DND-41 (cell line): ENCODE measurements at regions not wholly inside any gene's neighbourhood (a gene's known extent, or its start where the extent isn't known, plus 50 kb on each side); places are given as distances from the start of the nearest gene placed in this dataset.

Source experiments
- ATAC-seq: fragments of 200-7000 bp; cut with Tn5 transposase; 3 replicates; pipeline ENCODE4 v1.9.1; 2021; ENCODE audit warnings: low read depth; ENCODE audit not compliant: insufficient read depth
- DNase-seq: peaks from one replicate; pipeline ENCODE4 v3.0.0-alpha.2; 2020
- H2AFZ ChIP-seq: 2 replicates; pipeline ENCODE4 v1.6.0; 2012; ENCODE audit warnings: low read depth, low read length
- H3K27ac ChIP-seq: 2 replicates; pipeline ENCODE4 v1.5.1; 2012; ENCODE audit warnings: low read length, inconsistent platforms
- H3K27me3 ChIP-seq: fragments of 200-600 bp; sonication (generic); 2 replicates; pipeline ENCODE4 v1.6.0; 2012; ENCODE audit warnings: low read length, mild to moderate bottlenecking, inconsistent platforms; ENCODE audit not compliant: insufficient read depth, poor library complexity
- H3K36me3 ChIP-seq: 2 replicates; pipeline ENCODE4 v1.5.1; 2012; ENCODE audit warnings: low read length, inconsistent platforms; ENCODE audit not compliant: insufficient read depth
- H3K4me1 ChIP-seq: 2 replicates; pipeline ENCODE4 v1.5.1; 2012; ENCODE audit warnings: mild to moderate bottlenecking, low read length; ENCODE audit not compliant: insufficient read depth
- H3K4me2 ChIP-seq: 2 replicates; pipeline ENCODE4 v1.6.0; 2012; ENCODE audit warnings: mild to moderate bottlenecking, moderate library complexity, low read length, inconsistent platforms; ENCODE audit not compliant: insufficient read depth
- H3K4me3 ChIP-seq, 2 experiments: fragments of 200-600 bp in 1 of 2; shearing (Covaris generic) in 1 of 2; 2 replicates each; pipeline ENCODE4 v1.5.1; 2012 to 2016; ENCODE audit warnings: inconsistent platforms in 2 of 2, low read length in 2 of 2, mild to moderate bottlenecking in 2 of 2, low read depth in 1 of 2, moderate library complexity in 1 of 2
- H3K79me2 ChIP-seq: 2 replicates; pipeline ENCODE4 v1.6.0; 2012; ENCODE audit warnings: low read length, inconsistent platforms; ENCODE audit not compliant: insufficient read depth
- H3K9ac ChIP-seq: 2 replicates; pipeline ENCODE4 v1.6.0; 2012; ENCODE audit warnings: low read depth, mild to moderate bottlenecking, inconsistent platforms, low read length, moderate library complexity
- H3K9me3 ChIP-seq: 2 replicates; pipeline ENCODE4 v1.5.1; 2012; ENCODE audit warnings: low read length, moderate library complexity, mild to moderate bottlenecking, inconsistent platforms; ENCODE audit not compliant: insufficient read depth, severe bottlenecking
- H4K20me1 ChIP-seq: 2 replicates; pipeline ENCODE4 v1.6.0; 2012; ENCODE audit warnings: low read length; ENCODE audit not compliant: insufficient read depth
- EZH2 ChIP-seq: IDR thresholded peaks from 3 replicates; pipeline ENCODE4 v1.6.1; 2012; ENCODE audit warnings: borderline replicate concordance, low read depth, mild to moderate bottlenecking, moderate library complexity, low read length, inconsistent platforms; ENCODE audit not compliant: severe bottlenecking
- TF ChIP-seq, protein P1 (sequence below): IDR thresholded peaks from 2 replicates; pipeline ENCODE4 v1.5.1; 2012; ENCODE audit warnings: borderline replicate concordance, low read length, moderate library complexity, mild to moderate bottlenecking; ENCODE audit not compliant: poor library complexity, severe bottlenecking; ENCODE audit errors: extremely low read depth

DNA sequence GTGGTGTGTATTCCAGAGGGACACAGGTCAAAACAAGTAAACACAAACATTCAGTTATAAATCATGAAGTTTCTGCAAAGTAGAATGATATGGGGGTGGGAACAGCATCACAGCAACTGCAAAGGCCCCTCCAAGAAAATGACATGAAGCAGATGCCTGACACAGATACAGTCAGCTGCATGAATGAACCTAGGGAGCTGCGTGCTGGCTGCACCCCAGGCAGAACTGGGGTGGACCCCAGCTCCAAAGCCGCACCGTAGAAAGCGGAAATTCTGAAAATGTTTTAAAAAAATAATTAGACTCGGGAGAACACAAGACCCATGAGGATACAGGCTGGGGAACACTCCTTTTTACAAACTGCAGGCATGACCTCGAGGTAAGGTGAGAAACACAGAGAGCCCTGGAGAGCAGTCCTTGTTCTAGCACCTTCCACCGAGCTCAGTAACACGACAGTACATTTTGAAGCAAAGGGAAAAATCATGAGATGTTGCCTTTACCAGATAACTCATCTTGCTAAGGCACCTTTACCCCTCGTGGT, 323.8 kb downstream of the SOX9 start:
- Histone ChIP-seq H4K20me1 (no peaks in the 10 kb centered on the region), H3K36me3 (no peaks in the 10 kb centered on the region), H3K9me3 (no peaks in the 10 kb centered on the region), H3K4me2 (no peak overlapping the region), H3K27me3 (no peaks in the 10 kb centered on the region), H3K9ac (no peak overlapping the region), H3K4me1 (no peaks in the 10 kb centered on the region), H3K27ac (no peak overlapping the region), H3K4me3 (no peak overlapping the region), H2AFZ (no peak overlapping the region), H3K79me2 (no peaks in the 10 kb centered on the region)
- no peak for ATAC-seq
- TF ChIP-seq EZH2 = no peak
- TF ChIP-seq, protein P1, sequence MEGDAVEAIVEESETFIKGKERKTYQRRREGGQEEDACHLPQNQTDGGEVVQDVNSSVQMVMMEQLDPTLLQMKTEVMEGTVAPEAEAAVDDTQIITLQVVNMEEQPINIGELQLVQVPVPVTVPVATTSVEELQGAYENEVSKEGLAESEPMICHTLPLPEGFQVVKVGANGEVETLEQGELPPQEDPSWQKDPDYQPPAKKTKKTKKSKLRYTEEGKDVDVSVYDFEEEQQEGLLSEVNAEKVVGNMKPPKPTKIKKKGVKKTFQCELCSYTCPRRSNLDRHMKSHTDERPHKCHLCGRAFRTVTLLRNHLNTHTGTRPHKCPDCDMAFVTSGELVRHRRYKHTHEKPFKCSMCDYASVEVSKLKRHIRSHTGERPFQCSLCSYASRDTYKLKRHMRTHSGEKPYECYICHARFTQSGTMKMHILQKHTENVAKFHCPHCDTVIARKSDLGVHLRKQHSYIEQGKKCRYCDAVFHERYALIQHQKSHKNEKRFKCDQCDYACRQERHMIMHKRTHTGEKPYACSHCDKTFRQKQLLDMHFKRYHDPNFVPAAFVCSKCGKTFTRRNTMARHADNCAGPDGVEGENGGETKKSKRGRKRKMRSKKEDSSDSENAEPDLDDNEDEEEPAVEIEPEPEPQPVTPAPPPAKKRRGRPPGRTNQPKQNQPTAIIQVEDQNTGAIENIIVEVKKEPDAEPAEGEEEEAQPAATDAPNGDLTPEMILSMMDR = no peak
- DNase-seq = no peak

DNA sequence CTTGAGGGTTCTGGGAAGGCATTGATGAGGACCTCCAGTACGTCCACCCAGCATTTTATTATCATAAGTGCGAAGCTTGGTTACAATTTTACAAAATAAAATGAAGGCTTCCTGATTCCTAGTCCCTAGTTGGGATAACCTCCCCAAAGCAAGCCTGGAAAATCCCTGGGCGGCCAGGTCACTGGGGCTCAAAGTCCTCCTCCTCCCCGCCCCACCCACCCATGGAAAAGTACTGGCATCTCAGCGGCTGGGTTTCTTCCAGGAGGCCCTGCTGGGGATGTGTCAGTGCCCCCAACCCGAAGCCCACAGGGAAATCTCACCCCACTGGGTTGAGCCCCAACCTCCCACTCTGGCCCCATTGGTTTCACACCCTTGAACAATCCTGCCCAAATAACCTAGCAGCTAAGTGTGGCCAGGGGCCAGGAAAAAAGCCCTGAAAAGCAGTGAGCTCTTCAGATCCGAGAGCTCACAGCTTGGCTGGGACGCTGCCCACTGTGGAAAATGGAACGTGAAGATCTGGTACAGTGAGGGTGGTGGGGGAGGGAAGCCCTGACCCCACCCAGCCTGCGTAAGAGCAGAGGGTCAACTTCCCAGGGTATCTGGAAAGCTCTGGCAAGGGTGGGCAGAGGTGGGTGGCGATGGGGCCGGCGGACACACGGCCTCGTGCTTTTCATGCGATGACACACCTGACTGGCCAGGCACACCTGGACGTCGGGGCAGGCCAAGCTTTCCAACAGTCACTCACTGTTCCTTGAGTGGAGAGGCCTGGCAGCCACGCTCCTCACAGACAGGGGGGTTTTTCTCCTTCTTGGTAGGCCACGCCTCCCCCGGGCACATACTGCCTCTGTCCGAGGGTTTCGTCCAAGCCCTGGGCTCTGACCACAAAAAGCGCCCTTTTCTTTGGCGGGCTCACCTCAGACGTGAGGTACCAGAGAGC, 324.5 kb downstream of the SOX9 start:
- no peaks in the 10 kb centered on the region for H3K79me2 ChIP-seq
- H3K27ac ChIP-seq = no peak overlapping the region
- TF ChIP-seq, protein P1 = no peak
- no peak for TF ChIP-seq EZH2
- H3K4me3 ChIP-seq = no peak overlapping the region
- no peak overlapping the region for H3K9ac ChIP-seq
- no peaks in the 10 kb centered on the region for H3K9me3 ChIP-seq
- H3K4me1 ChIP-seq = no peaks in the 10 kb centered on the region
- ATAC-seq = no peak
- H2AFZ ChIP-seq = no peak overlapping the region
- no peaks in the 10 kb centered on the region for H3K36me3 ChIP-seq
- no peaks in the 10 kb centered on the region for H4K20me1 ChIP-seq
- H3K4me2 ChIP-seq = no peak overlapping the region
- H3K27me3 ChIP-seq = no peaks in the 10 kb centered on the region
- DNase-seq = no peak

DNA sequence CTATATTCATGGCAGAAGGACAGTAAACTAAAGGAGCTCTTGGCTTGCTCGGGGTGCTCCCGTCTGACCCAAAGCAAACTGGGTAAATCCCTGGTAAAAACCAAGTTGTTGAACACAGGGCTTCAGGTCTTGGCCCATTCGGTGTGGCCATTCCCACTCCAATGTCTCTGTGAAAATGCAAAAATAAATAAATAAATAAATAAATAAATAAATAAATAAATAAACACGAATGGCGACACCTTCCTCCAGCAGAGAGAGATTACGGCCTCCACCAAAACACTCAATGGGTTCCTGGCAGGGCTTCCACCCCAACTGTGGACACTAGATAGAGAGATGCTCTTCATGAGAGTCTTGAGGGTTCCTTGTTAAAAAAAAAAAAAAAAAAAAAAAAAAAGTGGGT, 325.3 kb downstream of the SOX9 start:
- Histone ChIP-seq H3K4me3 (no peak overlapping the region), H3K79me2 (no peaks in the 10 kb centered on the region), H3K27ac (no peak overlapping the region), H3K4me1 (no peaks in the 10 kb centered on the region), H3K4me2 (no peak overlapping the region), H3K9me3 (no peaks in the 10 kb centered on the region), H3K36me3 (no peaks in the 10 kb centered on the region), H3K27me3 (no peaks in the 10 kb centered on the region), H3K9ac (no peak overlapping the region), H2AFZ (no peak overlapping the region), H4K20me1 (no peaks in the 10 kb centered on the region)
- no peak for TF ChIP-seq EZH2
- TF ChIP-seq, protein P1 = no peak
- ATAC-seq (no peak), DNase-seq (no peak)
